OCI-LY7 (cell line): ENCODE measurements at regions not wholly inside any gene's neighbourhood (a gene's known extent, or its start where the extent isn't known, plus 50 kb on each side); places are given as distances from the start of the nearest gene placed in this dataset.
"Not testable (repeated sequence)": the region's sequence is repeated elsewhere in the genome, so short reads cannot be mapped to it uniquely, and the experiment has no call there.

Experiments used
- CTCF ChIP-seq: fragments of 200-600 bp; sonication (generic); conservative IDR thresholded peaks from 2 replicates; pipeline ENCODE4 v1.5.1; 2014; ENCODE audit warnings: mild to moderate bottlenecking, antibody characterized with exemption, low read length, moderate library complexity, mixed read lengths
- EZH2phosphoT487 ChIP-seq: fragments of 200-600 bp; sonication (generic); IDR thresholded peaks from 2 replicates; pipeline ENCODE4 v1.6.1; 2018; ENCODE audit warnings: low read depth, borderline replicate concordance, mild to moderate bottlenecking, mixed run types, antibody characterized with exemption, low read length, moderate library complexity, mixed read lengths

- TF ChIP-seq CTCF, EZH2phosphoT487: not testable (repeated sequence)
Observed at GRCh38 chr6:57984575-57984974, 667.1 kb downstream of the PRIM2 start.
